PC-3 (cell line): ENCODE measurements at regions not wholly inside any gene's neighbourhood (a gene's known extent, or its start where the extent isn't known, plus 50 kb on each side); places are given as distances from the start of the nearest gene placed in this dataset.

Source experiments
- CTCF ChIP-seq: fragments of 300-600 bp; sonication (generic); conservative IDR thresholded peaks from 2 replicates; pipeline ENCODE4 v1.5.1; 2017; ENCODE audit warnings: antibody characterized with exemption, low read depth, mild to moderate bottlenecking, low read length
- EZH2 ChIP-seq: fragments of 300-600 bp; sonication (generic); IDR thresholded peaks from one replicate; pipeline ENCODE4 v1.6.1; 2017; ENCODE audit warnings: antibody characterized with exemption, mild to moderate bottlenecking, low read length; ENCODE audit not compliant: unreplicated experiment

- TF ChIP-seq EZH2 (no peak), CTCF (no peak)
Measured at GRCh38 chr1:60895701-60896100, 186.7 kb upstream of the NFIA start.
